Mesenchymal stem cell (in vitro differentiated cells and primary cell): ENCODE measurements at regions not wholly inside any gene's neighbourhood (a gene's known extent, or its start where the extent isn't known, plus 50 kb on each side); places are given as distances from the start of the nearest gene placed in this dataset.

Experiments
- DNase-seq: peaks from one replicate; pipeline ENCODE4 v3.0.0-alpha.2; 2013
- H2AFZ ChIP-seq: one replicate; pipeline ENCODE4 v1.6.1; 2013; ENCODE audit warnings: low read depth, mild to moderate bottlenecking, control low read depth, inconsistent platforms, low read length, moderate library complexity
- H2AK5ac ChIP-seq: 2 replicates; pipeline ENCODE4 v1.6.1; 2013; ENCODE audit warnings: low read length, moderate library complexity, mild to moderate bottlenecking, inconsistent platforms; ENCODE audit not compliant: severe bottlenecking
- H2BK120ac ChIP-seq: one replicate; pipeline ENCODE4 v1.6.1; 2013; ENCODE audit warnings: low read depth, mild to moderate bottlenecking, inconsistent platforms, low read length, moderate library complexity
- H2BK12ac ChIP-seq, 2 experiments: one replicate each; pipeline ENCODE4 v1.6.1; 2013; ENCODE audit warnings: inconsistent platforms in 2 of 2, low read length in 2 of 2, mild to moderate bottlenecking in 2 of 2, moderate library complexity in 2 of 2, control low read depth in 1 of 2
- H2BK15ac ChIP-seq: one replicate; pipeline ENCODE4 v1.6.1; 2013; ENCODE audit warnings: mild to moderate bottlenecking, low read depth, inconsistent platforms; ENCODE audit not compliant: poor library complexity, severe bottlenecking
- H2BK5ac ChIP-seq: 2 replicates; pipeline ENCODE4 v1.6.1; 2013; ENCODE audit warnings: low read depth, mild to moderate bottlenecking, low read length, control low read depth, inconsistent platforms; ENCODE audit not compliant: poor library complexity, severe bottlenecking
- H3K14ac ChIP-seq, 2 experiments: one replicate each; pipeline ENCODE4 v1.6.1; 2013; ENCODE audit warnings: inconsistent platforms in 2 of 2, low read length in 2 of 2, control low read depth in 1 of 2, mild to moderate bottlenecking in 1 of 2, moderate library complexity in 1 of 2
- H3K18ac ChIP-seq, 2 experiments: one replicate each; pipeline ENCODE4 v1.6.1; 2013; ENCODE audit warnings: inconsistent platforms in 2 of 2, low read length in 2 of 2, control low read depth in 1 of 2, low read depth in 1 of 2, mild to moderate bottlenecking in 1 of 2
- H3K23ac ChIP-seq, 2 experiments: one replicate each; pipeline ENCODE4 v1.6.1; 2013; ENCODE audit warnings: inconsistent platforms in 2 of 2, low read length in 2 of 2, mild to moderate bottlenecking in 2 of 2, moderate library complexity in 2 of 2, control low read depth in 1 of 2
- H3K27ac ChIP-seq: 2 replicates; pipeline ENCODE4 v1.5.1; 2013; ENCODE audit warnings: mild to moderate bottlenecking, moderate library complexity, low read length, control low read depth, inconsistent platforms; ENCODE audit not compliant: poor library complexity, severe bottlenecking
- H3K27me3 ChIP-seq, 2 experiments: 2 replicates each; pipeline versions ENCODE4 v1.6.1 to v1.7.0; 2013; ENCODE audit warnings: low read length in 2 of 2, mild to moderate bottlenecking in 2 of 2, moderate library complexity in 2 of 2, control low read depth in 1 of 2, inconsistent platforms in 1 of 2; ENCODE audit not compliant: control insufficient read depth in 1 of 2, insufficient read depth in 1 of 2
- H3K36me3 ChIP-seq, 2 experiments: 2 replicates each; pipeline versions ENCODE4 v1.6.1 to v1.7.0; 2013; ENCODE audit warnings: low read length in 2 of 2, control low read depth in 1 of 2, inconsistent platforms in 1 of 2, low read depth in 1 of 2, mild to moderate bottlenecking in 1 of 2; ENCODE audit not compliant: insufficient read depth in 2 of 2, control insufficient read depth in 1 of 2
- H3K4ac ChIP-seq, 2 experiments: one replicate each; pipeline ENCODE4 v1.6.1; 2013; ENCODE audit warnings: inconsistent platforms in 2 of 2, low read length in 2 of 2, mild to moderate bottlenecking in 2 of 2, moderate library complexity in 2 of 2, control low read depth in 1 of 2, low read depth in 1 of 2
- H3K4me1 ChIP-seq: 2 replicates; pipeline ENCODE4 v1.6.1; 2013; ENCODE audit warnings: low read depth, low read length, control low read depth; ENCODE audit not compliant: control insufficient read depth, insufficient read depth
- H3K4me2 ChIP-seq: 2 replicates; pipeline ENCODE4 v1.6.1; 2013; ENCODE audit warnings: low read length, mild to moderate bottlenecking, inconsistent platforms; ENCODE audit not compliant: poor library complexity, severe bottlenecking
- H3K4me3 ChIP-seq, 2 experiments: 2 replicates each; pipeline versions ENCODE4 v1.5.1 to v1.7.0; 2013; ENCODE audit warnings: low read length in 2 of 2, mild to moderate bottlenecking in 2 of 2, control low read depth in 1 of 2, low read depth in 1 of 2; ENCODE audit not compliant: insufficient read depth in 1 of 2
- H3K79me1 ChIP-seq: replicated peaks from 2 replicates; pipeline ENCODE4 v1.6.1; 2013; ENCODE audit warnings: mild to moderate bottlenecking, control low read depth, low read length, inconsistent platforms; ENCODE audit not compliant: poor library complexity, severe bottlenecking
- H3K9ac ChIP-seq: 2 replicates; pipeline ENCODE4 v1.7.0; 2013; ENCODE audit warnings: mild to moderate bottlenecking, low read length, moderate library complexity
- H3K9me3 ChIP-seq: 2 replicates; pipeline ENCODE4 v1.7.0; 2013; ENCODE audit warnings: mild to moderate bottlenecking, low read length; ENCODE audit not compliant: control insufficient read depth
- H4K8ac ChIP-seq: one replicate; pipeline ENCODE4 v1.6.1; 2013; ENCODE audit warnings: inconsistent platforms, mild to moderate bottlenecking, low read length, moderate library complexity
- H4K91ac ChIP-seq: one replicate; pipeline ENCODE4 v1.6.1; 2013; ENCODE audit warnings: mild to moderate bottlenecking, low read length, inconsistent platforms
- WGBS: methylation state at CpG from one replicate; pipeline ENCODE4 v1.1.7; 2013; ENCODE audit warnings: mixed read lengths; 5-methylcytosine and 5-hydroxymethylcytosine counted together

DNA sequence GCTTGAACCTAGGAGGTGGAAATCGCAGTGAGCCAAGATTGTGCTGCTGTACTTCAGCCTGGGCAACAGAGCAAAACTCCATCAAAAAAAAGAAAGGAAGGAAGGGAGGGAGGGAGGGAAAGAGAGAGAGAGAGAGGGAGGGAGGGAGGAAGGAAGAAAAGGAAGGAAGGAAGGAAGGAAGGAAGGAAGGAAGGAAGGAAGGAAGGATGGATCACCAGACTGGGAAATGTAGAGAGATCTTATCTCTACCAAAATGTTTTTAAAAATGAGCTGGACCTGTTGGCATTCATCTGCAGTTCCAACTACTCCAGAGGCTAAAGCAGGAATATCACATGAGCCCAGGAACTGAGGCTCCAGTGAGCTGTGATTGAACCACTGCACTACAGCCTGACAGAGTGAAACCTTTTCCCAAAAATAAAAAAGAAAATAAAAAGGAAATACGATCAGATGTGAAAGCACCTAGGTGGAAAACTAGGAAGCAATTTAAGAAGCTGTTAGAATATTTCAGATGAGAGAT, 239.4 kb downstream of the CDH7 start:
- Histone ChIP-seq H2BK15ac (no peak overlapping the region), H2BK5ac (no peak overlapping the region), H3K79me1 (no peaks in the 10 kb centered on the region), H4K8ac (no peak overlapping the region), H2BK120ac (no peak overlapping the region), H3K36me3 (no peaks in the 10 kb centered on the region), H2BK12ac (no peak overlapping the region), H3K18ac (no peak overlapping the region), H3K4me3 (no peak overlapping the region), H4K91ac (no peak overlapping the region), H3K27ac (no peak overlapping the region), H3K23ac (no peak overlapping the region), H3K9ac (no peak overlapping the region), H3K14ac (no peak overlapping the region), H3K27me3 (no peaks in the 10 kb centered on the region), H3K4me1 (no peaks in the 10 kb centered on the region), H2AFZ (no peak overlapping the region), H3K9me3 (no peaks in the 10 kb centered on the region), H3K4ac (no peak overlapping the region), H3K4me2 (no peak overlapping the region), H2AK5ac (no peak overlapping the region)
- WGBS, result 82% methylated on average over 2 of the region's 2 CpGs
- no peak for DNase-seq

DNA sequence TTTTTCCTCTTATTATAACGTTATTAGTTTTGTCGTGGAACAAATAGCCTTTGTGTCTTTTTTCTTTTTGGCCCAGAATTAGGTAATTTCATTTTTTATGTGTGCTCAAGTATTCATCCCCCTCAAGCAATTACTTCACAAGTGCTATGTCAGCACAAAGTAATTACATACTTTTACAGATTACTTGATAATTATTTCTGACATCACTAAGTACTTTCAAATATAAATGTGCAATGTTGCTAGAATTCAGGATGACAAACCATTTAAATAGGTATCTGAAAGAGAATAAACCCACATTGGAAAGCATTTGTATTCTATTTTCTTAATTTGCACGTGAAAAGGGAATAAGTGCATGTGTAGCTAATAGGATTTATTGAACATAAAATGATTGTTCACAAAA, 238.2 kb downstream of the CDH7 start:
- H3K23ac ChIP-seq, result no peak overlapping the region
- H3K79me1 ChIP-seq, result no peaks in the 10 kb centered on the region
- H4K8ac ChIP-seq, result no peak overlapping the region
- no peaks in the 10 kb centered on the region for H3K4me1 ChIP-seq
- no peak overlapping the region for H3K4ac ChIP-seq
- 82% methylated on average over 2 of the region's 3 CpGs for WGBS
- no peak overlapping the region for H4K91ac ChIP-seq
- no peak overlapping the region for H2BK12ac ChIP-seq
- no peaks in the 10 kb centered on the region for H3K27me3 ChIP-seq
- no peak overlapping the region for H3K4me2 ChIP-seq
- H3K9ac ChIP-seq, result no peak overlapping the region
- H3K4me3 ChIP-seq, result no peak overlapping the region
- H2AFZ ChIP-seq, result no peak overlapping the region
- H3K9me3 ChIP-seq, result no peaks in the 10 kb centered on the region
- no peak overlapping the region for H3K27ac ChIP-seq
- H3K18ac ChIP-seq, result no peak overlapping the region
- no peaks in the 10 kb centered on the region for H3K36me3 ChIP-seq
- H2BK5ac ChIP-seq, result no peak overlapping the region
- no peak overlapping the region for H2BK15ac ChIP-seq
- no peak overlapping the region for H2AK5ac ChIP-seq
- H2BK120ac ChIP-seq, result no peak overlapping the region
- no peak overlapping the region for H3K14ac ChIP-seq
- no peak for DNase-seq

DNA sequence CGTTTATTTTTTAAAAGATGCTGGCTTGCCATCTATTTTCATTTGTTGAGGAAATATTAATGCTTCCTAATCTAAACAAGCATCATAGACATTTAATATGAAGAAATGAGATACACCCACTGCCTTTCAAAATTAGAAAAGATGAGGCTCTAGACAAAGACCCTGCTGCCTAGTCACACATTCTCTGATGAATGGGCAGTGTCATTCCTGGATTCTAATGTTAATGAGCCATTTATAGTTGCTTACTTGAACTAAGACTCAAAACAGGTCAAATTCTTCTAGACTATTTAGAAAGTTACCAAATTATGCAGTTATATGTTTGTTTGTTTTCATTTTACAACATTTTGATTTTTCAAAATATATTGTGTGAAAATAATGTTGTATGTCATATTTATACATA, 237.6 kb downstream of the CDH7 start:
- Histone ChIP-seq H4K91ac (no peak overlapping the region), H3K4me2 (no peak overlapping the region), H3K79me1 (no peaks in the 10 kb centered on the region), H3K36me3 (no peaks in the 10 kb centered on the region), H4K8ac (no peak overlapping the region), H3K4ac (no peak overlapping the region), H3K4me1 (no peaks in the 10 kb centered on the region), H2AFZ (no peak overlapping the region), H3K14ac (no peak overlapping the region), H3K27me3 (no peaks in the 10 kb centered on the region), H2BK12ac (no peak overlapping the region), H3K27ac (no peak overlapping the region), H3K4me3 (no peak overlapping the region), H3K23ac (no peak overlapping the region), H2AK5ac (no peak overlapping the region), H3K18ac (no peak overlapping the region), H3K9ac (no peak overlapping the region), H2BK5ac (no peak overlapping the region), H3K9me3 (no peaks in the 10 kb centered on the region), H2BK120ac (no peak overlapping the region), H2BK15ac (no peak overlapping the region)
- no CpG with 5 or more reads among the region's 1 CpG for WGBS
- DNase-seq, result no peak

DNA sequence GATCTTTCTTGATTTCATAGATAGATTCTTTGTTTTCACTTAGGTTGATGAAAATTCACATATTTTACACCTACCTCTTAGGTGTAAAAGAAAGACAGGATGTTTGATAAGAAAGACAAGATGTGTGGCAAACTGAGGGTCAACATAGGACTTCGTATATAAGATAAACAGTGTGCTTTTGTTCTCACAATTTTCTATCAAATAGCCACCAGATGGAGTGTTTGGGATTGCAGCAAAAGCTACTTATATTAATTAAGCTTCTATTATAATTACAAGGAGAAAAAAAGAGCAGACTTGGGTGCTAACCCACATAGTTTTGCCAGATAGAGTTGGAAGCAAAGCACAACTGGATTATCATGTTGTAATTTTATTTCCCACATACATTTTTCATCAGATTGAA, 232.9 kb downstream of the CDH7 start:
- Histone ChIP-seq H3K18ac (no peak overlapping the region), H2AK5ac (no peak overlapping the region), H3K9me3 (peaks cover 5% of the 10 kb centered on the region), H2BK5ac (no peak overlapping the region), H2BK120ac (no peak overlapping the region), H2BK12ac (no peak overlapping the region), H3K79me1 (no peaks in the 10 kb centered on the region), H3K27ac (no peak overlapping the region), H3K23ac (no peak overlapping the region), H3K27me3 (no peaks in the 10 kb centered on the region), H4K8ac (no peak overlapping the region), H3K14ac (no peak overlapping the region), H2AFZ (no peak overlapping the region), H4K91ac (no peak overlapping the region), H3K4me3 (no peak overlapping the region), H3K36me3 (no peaks in the 10 kb centered on the region), H3K4ac (no peak overlapping the region), H2BK15ac (no peak overlapping the region), H3K4me2 (no peak overlapping the region), H3K9ac (no peak overlapping the region), H3K4me1 (no peaks in the 10 kb centered on the region)
- DNase-seq, result peak; percentile 0
- no CpG with 5 or more reads among the region's 1 CpG for WGBS
